Activated T-cell treated with anti-CD3 and anti-CD28 coated beads for 24 hours (primary cell): ENCODE measurements at regions not wholly inside any gene's neighbourhood (a gene's known extent, or its start where the extent isn't known, plus 50 kb on each side); places are given as distances from the start of the nearest gene placed in this dataset.
"Not testable (repeated sequence)": the region's sequence is repeated elsewhere in the genome, so short reads cannot be mapped to it uniquely, and the experiment has no call there.

Source experiments
- DNase-seq: peaks from one replicate; pipeline ENCODE4 v3.0.0-alpha.2; 2020; ENCODE audit warnings: low read depth

DNA sequence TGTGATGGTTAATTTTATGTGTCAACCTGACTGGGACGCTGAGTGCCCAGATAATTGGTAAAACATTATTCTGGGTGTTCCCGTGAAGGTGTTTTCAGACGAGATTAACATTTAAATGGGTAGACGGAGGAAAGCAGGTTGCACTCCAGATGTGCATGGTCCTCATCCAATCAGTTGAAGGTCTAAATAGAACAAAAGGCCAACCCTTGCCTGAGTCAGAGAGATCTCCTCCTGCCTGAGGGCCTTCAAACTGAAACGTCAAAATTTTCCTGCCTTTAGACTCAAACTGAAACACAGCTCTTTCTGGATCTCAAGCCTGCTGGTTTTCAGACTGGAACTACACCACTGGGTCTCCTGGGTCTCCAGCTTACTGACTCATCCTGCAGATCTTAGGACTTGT lies 73.5 kb downstream of the NPIPA8 start:
- DNase-seq: not testable (repeated sequence)

DNA sequence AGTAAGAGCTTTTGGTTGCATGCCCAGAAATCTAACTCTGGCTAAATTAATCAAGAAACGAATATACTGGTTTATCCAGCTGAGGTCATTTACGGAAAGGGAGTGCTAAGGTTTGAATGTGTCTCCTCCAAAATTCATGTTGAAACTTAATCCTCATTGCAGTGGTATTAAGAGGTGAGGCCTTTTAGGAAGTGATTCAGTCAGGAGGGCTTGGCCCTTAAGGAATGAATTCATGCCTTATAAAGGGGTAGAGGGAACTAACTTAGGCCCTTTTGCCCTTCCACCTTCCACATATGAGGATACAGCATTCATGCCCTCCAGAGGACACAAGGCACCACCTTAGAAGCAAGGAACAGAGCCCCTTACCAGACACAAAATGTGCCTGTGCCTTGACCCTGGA lies 74.7 kb downstream of the NPIPA8 start:
- DNase-seq: not testable (repeated sequence)

DNA sequence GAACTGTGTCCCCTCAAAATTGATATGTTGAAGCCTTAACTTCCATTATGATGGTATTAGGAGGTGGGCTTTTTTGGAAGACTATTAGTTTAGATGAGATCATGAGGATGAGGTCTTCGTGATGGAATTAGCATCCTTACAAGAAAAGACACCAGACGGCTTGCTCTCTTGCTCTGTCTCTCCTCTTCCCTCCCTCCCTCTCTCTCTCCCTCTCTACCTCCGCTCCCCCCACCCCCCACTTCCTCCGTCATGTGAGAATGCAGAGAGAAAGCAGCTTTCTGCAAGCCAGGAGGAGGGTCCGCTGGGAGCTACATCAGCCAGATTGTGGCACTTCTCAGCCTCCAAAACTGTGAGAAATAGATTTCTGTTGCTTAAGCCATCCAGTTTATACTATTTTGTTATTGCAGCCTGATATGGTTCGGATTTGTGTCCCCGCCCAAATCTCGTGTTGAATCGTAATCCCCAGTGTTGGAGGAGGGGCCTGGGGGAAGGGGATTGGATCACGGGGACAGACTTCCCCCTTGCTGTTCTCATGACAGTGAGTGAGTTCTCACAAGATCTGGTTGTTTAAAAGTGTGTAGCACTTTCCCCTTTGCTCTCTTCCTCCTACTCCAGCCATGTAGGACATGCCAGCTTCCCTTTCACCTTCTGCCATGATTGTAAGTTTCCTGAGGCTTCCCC lies 76.9 kb downstream of the NPIPA8 start:
- DNase-seq: not testable (repeated sequence)

DNA sequence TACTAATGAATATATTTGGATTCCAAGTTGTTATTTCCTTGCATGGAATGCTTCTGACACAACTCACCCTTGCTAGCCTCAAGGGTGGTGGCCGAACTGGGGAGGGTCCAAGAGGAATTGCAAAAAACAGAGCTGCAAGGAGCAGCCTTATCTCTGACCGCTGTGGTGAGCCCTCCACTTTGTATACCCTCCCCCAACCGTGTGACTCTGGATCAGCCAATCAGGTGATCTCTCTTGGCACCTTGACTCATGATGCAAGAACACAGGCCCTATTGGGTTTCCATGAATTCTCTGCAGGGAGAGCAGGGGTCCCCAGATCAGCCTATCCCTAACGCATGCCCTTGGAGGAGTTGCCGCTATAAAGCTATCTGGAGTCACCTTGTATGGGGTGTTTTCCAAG lies 83.6 kb downstream of the NPIPA8 start:
- not testable (repeated sequence) for DNase-seq

DNA sequence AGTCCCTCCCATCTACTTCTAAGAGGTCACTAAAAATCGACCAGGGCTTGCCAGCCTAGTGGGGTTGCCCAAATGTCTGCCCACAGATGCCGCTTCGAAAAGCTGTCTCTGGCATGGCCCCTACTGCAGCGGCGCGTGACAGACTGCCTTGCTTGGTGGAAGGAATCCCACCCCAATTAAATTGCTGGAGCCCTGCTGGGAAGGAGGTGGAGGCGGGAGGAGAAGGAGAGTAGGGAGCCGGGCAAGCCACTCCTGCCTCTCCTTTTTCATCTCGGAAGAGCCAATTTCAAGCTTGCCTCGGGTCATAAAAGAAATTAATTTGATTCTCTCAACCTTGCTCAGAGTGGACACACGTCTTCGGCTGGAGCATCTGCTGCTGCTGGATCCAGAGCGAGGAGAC lies 106.0 kb downstream of the NPIPA8 start:
- not testable (repeated sequence) for DNase-seq

DNA sequence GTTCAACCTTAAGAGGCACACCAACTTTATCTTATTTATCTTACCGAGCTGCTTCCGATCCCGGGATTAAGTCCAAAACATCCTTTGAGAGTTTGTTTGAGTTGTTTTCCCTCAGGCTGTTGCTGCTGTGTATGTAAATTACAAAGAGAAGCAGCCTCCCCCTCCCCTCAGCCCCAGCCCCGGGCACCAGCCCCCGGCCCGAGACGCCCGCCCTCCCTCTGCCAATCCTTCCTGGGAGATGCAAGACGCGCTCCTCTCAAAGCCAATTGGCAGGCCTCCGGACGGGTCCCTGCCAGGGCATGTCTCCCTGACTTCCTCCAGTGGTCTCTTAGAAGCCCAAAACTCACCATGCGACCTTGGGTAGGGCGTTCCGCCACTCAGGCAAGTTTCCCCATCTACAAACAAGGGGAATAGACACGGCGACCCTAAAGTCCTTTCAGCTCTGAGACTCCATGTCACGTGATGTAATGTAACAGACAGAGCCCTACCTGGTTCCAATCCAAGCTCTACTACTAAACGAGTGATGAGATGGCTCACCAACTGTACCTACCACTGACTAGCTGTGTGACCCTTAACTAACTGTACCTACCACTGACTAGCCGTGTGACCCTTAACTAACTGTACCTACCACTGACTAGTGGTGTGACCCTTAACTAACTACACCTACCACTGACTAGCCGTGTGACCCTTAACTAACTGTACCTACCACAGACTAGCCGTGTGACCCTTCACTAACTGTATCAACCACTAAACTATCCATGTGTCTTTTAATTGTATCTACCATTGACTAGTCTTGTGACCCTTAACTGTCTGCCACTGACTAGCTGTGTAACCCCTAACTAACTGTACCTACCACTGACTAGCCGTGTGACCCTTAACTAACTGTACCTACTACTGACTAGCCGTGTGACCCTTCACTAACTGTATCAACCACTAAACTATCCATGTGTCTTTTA lies 114.2 kb downstream of the NPIPA8 start:
- DNase-seq: not testable (repeated sequence)

DNA sequence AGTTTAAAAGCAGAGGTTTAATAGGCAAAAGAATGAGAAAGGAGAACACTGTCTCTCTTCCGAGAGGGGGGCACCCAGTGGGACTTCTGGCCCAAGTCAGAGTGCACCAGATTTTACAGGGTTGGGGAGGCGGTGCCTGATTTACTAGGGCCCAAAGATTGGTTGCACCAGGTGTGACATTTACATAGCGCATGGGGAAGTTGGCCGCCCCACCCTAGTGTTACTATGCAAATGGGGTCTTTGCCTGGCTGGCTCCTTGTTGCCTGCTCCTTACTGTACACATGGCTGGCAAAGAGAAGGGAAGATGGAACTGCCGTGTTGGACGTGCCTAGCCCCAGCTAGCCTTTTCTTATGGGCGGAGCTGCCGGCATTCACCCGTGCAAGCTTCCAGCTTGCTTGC lies 118.8 kb downstream of the NPIPA8 start:
- DNase-seq: not testable (repeated sequence)

DNA sequence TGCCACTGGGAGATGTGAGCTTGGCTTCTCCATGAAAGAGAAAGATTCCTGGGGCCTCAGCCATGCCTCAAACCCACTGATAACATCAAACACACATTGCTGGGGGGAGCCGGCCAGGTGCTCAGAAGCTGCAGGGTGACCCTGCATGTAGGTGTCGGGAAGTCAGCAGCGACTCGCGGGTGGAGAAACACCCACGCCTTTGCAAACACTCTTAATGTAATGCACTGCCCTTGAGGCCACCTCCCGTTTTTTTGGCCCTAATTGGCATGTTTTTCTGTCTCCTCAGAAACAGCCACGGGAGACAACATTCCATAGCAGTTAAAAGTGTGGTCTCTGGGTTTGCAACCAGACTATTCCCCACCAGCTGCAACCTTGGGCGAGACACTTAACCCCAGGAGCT lies 119.7 kb downstream of the NPIPA8 start:
- DNase-seq: not testable (repeated sequence)

DNA sequence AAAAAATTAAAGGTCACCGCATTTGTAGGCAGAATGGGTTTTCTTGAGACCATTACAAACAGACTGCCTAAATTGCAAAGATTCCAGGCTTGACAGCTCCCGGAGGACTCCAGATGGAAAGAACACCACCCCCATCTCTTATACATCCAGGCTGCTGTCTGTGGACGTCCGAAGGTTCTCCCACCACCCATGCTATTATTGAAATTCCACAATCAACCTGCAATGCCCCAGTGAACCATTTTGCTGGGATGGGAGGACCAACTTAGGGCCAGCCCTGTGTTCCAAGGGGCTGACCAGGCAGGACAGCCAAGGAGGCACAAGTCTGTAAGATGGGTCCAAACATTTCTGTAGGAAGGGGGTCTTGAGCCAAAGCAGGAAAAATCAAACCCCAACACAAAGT lies 122.7 kb downstream of the NPIPA8 start:
- not testable (repeated sequence) for DNase-seq

DNA sequence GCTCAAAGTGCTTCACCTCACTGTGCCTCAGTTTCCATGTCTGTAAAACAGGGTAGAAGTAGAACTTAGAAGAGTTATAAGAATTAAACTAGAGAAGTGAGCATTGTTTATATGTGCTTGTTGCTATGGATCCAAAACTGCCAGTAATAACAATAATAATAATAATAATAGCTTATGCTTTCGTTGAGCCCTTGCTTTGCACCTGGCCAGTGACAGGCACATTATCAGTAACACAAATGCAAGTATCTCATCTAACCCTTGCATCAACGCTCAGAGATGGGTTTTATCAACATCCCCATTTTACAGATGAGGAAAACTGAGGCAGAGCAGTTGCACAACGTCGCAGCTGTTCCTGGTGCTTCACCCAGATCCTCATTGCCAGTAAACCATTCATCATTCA lies 125.0 kb downstream of the NPIPA8 start:
- not testable (repeated sequence) for DNase-seq

DNA sequence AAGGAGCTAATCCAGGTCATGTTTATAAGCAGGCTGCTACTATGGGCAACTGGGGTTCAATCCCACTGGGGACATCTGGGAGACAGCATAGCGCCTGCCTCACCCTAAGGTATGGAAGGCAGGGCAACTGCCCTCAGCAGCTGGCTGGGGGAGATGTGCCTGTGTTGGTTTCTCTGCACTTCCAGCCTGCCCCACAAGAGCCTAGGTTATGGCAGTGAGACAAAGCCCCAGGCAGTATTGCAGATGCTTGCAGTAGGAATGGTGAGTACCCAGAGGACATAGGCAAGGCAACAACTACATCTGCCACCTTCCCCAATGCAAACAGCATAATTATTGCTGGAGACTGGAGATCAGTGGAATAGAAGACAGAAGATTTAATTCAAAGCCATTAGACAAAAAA lies 131.8 kb downstream of the NPIPA8 start:
- DNase-seq: not testable (repeated sequence)

DNA sequence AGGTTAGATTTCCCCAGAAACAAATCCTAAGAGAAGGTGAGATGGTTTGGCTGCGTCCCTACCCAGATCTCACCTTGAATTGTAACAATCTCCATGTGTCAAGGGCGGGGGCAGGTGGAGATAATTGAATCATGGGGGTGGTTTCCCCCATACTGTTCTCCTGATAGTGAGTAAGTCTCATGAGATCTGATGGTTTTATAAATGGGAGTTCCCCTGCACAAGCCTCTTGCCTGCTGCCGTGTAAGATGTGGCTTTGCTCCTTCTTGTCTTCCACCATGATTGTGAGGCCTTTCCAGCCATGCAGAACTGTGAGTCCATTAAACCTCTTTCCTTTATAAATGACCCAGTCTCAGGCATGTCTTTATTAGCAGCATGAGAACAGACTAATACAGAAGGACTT lies 132.2 kb downstream of the NPIPA8 start:
- DNase-seq: not testable (repeated sequence)

DNA sequence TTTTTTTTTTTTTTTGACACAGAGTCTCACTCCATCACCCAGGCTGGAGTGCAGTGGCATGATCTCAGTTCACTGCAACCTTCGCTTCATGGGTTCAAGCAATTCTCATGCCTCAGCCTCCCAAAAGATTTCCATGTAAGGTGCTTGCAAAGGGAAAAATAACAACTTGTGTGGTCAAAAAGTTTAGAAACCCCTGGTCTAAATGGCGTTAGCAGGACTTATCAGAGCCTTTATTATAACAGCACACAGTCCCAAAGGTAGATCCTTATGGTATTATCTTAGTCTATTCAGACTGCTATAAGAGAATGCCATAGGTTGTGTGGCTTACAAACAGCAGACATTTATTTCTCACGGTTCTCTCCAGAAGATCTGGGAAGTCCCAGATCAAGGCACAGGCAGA lies 135.0 kb downstream of the NPIPA8 start:
- not testable (repeated sequence) for DNase-seq

DNA sequence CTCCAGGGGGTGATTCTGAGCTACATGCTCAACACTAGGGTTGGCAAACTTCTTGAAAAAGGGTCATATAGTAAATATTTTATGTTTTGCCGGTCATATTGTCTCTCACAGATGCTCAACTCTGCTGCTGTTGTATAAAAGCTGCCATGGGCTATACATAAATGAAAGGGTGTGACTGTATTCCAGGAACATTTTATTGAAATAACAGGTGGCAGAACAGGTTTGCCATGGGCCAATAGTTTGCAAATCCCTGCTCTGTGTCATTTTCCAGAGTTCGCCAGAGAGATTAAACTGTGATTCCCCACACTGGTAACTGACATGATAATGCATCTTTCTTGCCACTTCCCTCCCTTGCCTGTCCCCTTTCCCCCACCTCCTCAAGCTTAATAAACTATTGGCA lies 144.1 kb downstream of the NPIPA8 start:
- DNase-seq: not testable (repeated sequence)

DNA sequence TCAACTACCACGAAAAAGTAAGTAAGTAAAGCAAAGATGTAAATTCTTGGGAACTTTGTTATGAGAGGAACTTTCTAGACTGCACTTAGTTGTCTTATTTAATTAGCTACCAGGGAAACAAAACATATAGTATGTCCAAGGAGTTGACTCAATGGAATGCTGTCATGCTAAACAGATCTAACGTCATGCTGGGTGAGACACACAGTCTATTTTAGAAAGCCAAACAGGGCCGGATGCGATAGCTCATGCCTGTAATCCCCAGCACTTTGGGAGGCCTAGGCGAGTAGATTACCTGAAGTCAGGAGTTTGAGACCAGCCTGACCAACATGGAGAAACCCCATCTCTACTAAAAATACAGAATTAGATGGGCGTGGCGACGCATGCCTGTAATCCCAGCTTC lies 146.4 kb downstream of the NPIPA8 start:
- not testable (repeated sequence) for DNase-seq

DNA sequence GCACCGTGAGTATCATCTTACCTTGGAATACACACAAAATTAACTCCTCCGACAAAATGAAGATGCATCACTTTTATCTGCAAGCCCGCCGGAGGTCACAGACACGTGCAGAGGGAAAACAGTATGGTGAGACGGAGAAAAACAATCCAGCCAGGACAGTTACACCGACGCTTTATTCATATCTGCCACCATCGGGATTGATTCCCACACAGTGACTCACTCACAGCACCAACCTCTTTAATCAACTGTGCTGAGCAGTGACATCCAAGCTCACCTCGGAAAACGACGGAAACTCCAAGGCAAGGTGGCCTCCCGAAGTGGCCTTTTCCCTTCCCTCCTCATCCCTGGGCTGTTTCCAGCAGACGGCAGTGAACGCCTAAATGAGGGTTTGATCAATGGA lies 151.8 kb downstream of the NPIPA8 start:
- DNase-seq: not testable (repeated sequence)

DNA sequence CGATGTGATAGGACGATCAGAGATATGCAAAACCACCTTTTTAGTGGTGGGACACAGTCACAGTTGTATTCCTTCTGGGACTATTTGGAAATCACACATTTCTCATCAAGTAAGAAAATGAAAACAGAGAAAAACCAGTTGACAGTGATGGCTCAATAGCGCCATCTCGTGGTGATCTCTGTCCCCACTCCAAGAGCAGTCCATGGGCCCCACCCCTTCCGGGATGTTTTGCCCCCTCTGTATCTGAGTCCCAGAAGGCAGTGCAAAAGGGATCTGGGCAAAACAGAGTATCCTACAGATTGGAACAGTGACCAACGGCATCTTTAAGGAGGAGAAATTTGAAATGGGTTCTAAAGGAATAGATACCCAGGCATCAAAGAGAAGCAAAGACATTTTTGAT lies 155.5 kb downstream of the NPIPA8 start:
- DNase-seq: not testable (repeated sequence)

DNA sequence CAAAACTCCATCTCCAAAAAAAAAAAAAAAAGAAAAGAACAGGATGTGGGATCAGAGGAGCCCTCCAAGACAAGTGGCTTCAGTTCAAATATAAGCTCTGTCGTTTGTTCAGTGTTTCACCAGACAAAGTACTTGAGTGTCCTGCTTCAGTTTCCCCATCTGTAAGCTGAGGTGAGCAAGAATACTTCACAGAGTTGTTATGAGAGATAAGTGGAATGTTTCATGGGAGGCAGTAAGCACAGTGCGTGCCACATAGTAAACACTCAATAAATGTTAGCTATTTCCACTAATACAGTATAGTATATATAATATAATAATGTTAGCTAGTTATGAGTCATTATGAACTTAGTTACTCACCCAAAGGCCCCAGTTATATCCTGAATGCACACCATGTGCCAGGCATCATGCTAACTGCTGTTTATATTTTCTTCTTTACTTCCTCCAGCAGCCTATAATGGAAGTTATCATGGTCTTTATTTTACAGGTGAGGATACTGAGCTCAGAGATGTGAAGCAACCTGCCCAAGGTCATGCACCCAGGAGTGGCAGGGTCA lies 162.5 kb downstream of the NPIPA8 start:
- not testable (repeated sequence) for DNase-seq

DNA sequence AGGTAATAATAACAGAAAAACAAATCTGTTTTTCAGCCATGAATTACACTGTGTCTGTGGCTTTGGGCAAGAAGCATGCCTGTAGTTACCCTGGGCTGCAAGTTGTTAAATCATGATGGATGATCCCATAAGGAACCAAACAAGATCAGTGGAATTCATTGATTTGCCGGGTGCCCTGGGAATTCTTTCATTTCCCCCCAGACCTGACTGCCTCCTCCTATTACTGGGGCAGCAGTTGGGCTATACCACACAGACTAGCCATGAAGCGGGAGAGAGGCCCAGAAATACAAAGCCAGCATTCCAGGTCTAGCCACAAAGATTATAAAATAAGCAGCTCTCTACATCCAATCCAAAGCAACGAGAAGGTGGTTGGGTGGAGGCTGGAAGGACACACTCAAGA lies 174.2 kb downstream of the NPIPA8 start:
- DNase-seq: not testable (repeated sequence)

DNA sequence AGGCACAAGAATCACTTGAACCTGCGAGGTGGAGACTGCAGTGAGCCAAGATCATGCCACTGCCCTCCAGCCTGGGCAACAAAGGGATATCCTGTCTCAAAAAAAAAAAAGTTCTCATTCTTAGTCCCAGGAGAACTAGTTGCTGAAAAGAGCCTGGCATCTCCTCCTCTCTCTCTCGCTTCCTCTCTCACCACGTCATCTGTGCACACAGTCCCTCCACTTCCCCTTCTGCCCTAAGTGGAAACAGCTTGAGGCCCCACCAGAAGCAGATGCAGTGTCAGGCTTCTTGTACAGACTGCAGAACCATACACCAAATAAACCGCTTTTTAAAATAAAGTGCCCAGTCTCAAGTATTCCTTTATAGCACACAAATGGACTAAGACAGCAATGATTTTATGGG lies 175.3 kb downstream of the NPIPA8 start:
- not testable (repeated sequence) for DNase-seq

DNA sequence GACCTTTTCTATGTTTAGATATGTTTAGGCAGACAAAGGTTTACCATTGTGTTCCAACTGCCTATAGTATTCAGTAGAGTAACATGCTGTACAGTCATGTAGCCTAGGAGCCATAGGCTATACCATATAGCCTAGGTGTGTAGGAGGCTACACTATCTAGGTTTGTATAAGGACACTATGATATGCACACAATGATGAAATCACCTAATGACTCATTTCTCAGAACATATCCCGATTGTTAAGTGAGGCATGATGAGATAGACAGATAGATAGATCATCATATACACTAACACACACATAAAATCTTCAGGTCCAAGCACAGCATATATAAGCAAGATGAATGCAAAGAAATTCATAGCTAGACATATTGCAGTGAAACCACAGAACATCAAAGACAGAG lies 177.4 kb downstream of the NPIPA8 start:
- not testable (repeated sequence) for DNase-seq

DNA sequence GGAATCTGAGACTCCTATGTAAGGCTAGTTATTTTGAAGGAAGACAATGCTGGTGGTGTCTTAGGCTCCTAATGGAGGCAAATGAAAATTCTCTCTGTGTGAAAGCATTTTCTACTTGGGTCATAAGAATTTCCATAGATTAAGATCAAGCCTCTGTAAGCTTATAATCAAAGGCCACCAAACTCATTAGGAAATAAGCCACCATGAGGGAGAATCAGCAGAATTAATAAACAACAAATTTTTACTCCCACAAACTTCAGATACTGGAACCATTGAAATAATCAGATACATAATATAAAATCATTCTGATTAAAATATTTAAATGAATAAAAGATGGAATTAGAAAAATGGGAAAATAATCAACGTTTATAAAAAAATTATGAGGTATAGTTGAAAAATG lies 178.7 kb downstream of the NPIPA8 start:
- not testable (repeated sequence) for DNase-seq

DNA sequence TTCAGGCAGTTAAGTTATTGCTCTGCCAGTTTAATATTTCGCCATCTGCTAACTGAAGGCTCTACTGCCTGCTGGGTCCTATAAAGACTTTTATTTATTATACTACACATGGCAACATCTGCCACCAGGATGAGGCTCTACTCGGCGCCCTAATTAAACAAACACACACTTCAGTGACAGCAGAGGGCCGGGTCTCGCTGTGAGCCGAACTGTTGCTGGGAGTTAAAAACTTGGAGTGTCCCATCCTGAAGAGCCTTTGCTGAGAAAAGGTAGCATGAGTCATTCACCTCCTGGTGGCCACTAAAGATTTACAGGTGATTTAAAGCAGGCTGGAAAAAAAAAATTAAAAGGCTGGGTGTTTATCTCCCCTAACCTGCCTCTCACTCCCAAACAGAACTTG lies 183.7 kb downstream of the NPIPA8 start:
- DNase-seq: not testable (repeated sequence)
